ENCODE measurements at regions not wholly inside any gene's neighbourhood (a gene's known extent, or its start where the extent isn't known, plus 50 kb on each side); places are given as distances from the start of the nearest gene placed in this dataset.

- Mint-ChIP-seq H3K4me1 (no peaks in the 10 kb centered on the region), H3K27me3 (no peaks in the 10 kb centered on the region), H3K27ac (no peak overlapping the region), H3K4me3 (no peak overlapping the region), H3K9me3 (peaks cover 13 to 16% of the 10 kb centered on the region in 2 donors)
- no peak for DNase-seq
- ATAC-seq = no peak
Observed at GRCh38 chr11:42065199-42065598, 605.7 kb upstream of the LRRC4C start.

GRCh38 chr11:42066113-42066512 is 606.7 kb upstream of the LRRC4C start:
- Mint-ChIP-seq H3K4me1 (no peaks in the 10 kb centered on the region), H3K4me3 (no peak overlapping the region), H3K27ac (no peak overlapping the region), H3K9me3 (peaks cover 13 to 16% of the 10 kb centered on the region in 2 donors), H3K27me3 (no peaks in the 10 kb centered on the region)
- DNase-seq (no peak), ATAC-seq (no peak)

DNA sequence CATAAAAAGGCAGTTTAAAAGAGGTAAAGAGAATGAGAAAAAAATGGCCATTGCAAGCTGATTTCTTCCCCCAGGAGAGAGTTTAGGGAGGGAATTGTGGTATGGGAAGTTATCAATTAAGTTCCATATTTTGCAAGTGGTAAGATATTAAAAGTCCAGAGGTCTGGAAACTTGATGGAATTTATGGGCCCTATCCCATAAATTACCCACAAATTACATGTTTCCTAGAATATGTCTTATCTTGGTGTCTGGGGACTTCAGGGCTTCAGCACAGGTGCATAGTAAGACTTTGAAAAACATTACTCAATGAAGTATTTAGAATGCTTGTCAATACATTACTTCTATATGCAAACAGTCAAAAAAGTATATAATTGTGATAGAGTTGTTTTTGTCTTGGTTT is 614.9 kb upstream of the LRRC4C start:
- H3K27me3 Mint-ChIP-seq = no peaks in the 10 kb centered on the region

DNA sequence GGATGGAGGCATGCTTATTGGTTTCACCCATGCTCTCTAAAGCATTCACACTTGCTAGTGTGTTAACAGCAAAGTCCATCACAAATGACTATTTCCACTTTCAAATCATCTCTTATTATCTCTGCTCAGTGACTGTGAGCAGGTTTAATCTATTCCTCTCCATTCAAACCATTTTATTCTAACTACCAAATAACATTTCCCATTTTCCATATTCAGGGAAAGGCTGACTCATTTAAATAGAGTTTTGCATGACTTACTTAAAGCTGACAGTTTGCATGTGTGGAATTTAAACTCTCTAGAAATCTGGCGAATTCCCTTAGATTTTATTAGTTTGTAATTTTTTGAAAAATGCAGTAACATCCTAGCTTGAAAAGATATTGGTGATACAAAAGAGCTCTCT is 615.7 kb upstream of the LRRC4C start:
- no peaks in the 10 kb centered on the region for H3K27me3 Mint-ChIP-seq
- no peaks in the 10 kb centered on the region for H3K9me3 Mint-ChIP-seq
- ATAC-seq (no peak), DNase-seq (no peak)
- H3K4me3 Mint-ChIP-seq = no peak overlapping the region
- no peak overlapping the region for H3K27ac Mint-ChIP-seq
- H3K4me1 Mint-ChIP-seq = no peaks in the 10 kb centered on the region

More for the DNA sequence above, 614.9 kb upstream of the LRRC4C start:
- H3K4me3 Mint-ChIP-seq = no peak overlapping the region
- no peak overlapping the region for H3K27ac Mint-ChIP-seq
- H3K4me1 Mint-ChIP-seq = no peaks in the 10 kb centered on the region
- no peak for ATAC-seq
- H3K9me3 Mint-ChIP-seq = peaks cover 4 to 5% of the 10 kb centered on the region in 2 donors
- DNase-seq = no peak

DNA sequence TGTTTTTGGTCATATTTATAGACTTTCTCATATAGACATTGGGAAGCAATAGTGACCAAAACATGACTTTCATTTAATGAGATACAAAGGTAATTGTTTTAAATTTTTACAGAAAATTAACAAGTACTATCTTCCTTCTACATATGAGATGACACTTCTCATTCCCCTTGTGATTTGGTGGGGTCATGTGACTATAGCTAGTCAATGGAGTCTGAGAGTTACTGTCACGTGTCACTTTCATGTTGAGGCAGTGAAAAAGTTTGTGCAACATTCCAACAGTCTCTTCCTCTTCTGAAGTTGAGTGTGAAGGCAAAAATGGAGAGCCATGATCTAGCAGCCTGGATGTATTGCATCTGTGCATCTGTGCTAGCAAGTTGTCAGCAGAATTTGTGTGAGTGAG is 618.3 kb upstream of the LRRC4C start:
- no peak for ATAC-seq
- no peak overlapping the region for H3K4me3 Mint-ChIP-seq
- H3K4me1 Mint-ChIP-seq = no peaks in the 10 kb centered on the region
- H3K9me3 Mint-ChIP-seq = no peaks in the 10 kb centered on the region
- DNase-seq = no peak
- no peaks in the 10 kb centered on the region for H3K27me3 Mint-ChIP-seq
- H3K27ac Mint-ChIP-seq = no peak overlapping the region

DNA sequence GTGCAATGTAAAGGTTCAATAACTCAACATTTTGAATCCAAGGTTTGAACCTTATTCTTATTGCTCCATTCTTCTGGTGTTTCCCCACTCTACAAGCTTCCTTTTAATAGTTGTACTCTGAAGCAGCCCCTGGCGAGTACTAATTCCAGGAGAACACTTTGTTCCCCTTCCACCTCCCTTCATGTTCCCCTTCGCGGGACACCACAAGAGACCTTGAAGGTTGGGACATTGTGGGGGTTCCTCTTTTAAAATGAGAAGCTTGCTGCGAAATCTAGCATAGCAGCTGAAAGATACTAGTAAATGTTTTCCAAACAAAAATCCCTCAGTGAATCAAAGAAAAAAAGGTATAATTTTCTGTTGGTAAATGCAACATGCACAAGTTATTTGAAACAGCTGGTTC is 626.3 kb upstream of the LRRC4C start:
- Mint-ChIP-seq H3K4me3 (no peak overlapping the region), H3K4me1 (no peaks in the 10 kb centered on the region), H3K27me3 (no peaks in the 10 kb centered on the region), H3K27ac (no peak overlapping the region), H3K9me3 (peaks cover 12 to 19% of the 10 kb centered on the region in 2 donors)
- ATAC-seq (no peak), DNase-seq (no peak)

- Mint-ChIP-seq H3K9me3 (peaks cover 13 to 21% of the 10 kb centered on the region in 2 donors), H3K4me3 (no peak overlapping the region), H3K4me1 (no peaks in the 10 kb centered on the region), H3K27ac (no peak overlapping the region), H3K27me3 (no peaks in the 10 kb centered on the region)
- DNase-seq (no peak), ATAC-seq (no peak)
Observed at GRCh38 chr11:42093541-42093940, 634.1 kb upstream of the LRRC4C start.

DNA sequence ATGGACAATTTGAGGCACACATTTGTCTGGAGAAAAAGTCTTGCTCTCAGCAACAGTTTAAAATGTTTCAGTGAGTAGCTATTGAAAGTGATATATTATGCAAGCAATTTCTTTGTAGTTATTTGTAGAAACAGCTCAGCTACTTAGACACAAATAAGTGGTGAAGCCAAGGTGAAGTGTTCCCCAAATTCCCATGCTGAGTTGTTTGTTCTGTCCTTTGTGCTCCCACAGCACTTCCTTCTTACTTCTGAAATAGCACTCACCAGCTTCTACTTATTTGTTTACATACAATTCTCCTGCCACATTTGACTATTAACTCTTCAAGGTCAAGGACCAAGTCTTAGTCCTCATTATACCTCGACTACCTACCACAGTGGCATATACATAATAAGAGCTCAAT is 638.6 kb upstream of the LRRC4C start:
- no peak for ATAC-seq
- Mint-ChIP-seq H3K4me3 (no peak overlapping the region), H3K27me3 (no peaks in the 10 kb centered on the region), H3K27ac (no peak overlapping the region), H3K9me3 (peaks cover 7 to 17% of the 10 kb centered on the region in 2 donors), H3K4me1 (no peaks in the 10 kb centered on the region)
- no peak for DNase-seq

DNA sequence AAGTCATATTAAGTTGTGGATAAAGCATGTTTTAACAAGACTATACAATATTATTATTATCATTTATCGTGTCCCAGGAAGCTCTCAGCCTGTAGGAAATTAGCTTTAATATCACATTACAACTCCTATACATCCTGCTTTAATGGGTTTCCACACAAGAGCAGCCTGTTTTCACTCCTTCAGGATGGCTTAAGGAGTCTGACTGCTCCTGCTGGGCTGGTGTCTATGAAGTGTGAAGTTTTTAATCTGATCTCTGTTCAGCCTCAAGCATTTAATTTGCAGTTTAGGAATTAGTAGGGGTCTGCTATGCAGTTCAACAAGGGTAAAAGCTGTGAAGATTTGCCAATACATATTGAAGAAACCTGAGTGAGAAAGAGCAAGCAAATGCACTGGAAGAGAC is 653.4 kb upstream of the LRRC4C start:
- no peaks in the 10 kb centered on the region for H3K27me3 Mint-ChIP-seq
- no peak for ATAC-seq
- H3K9me3 Mint-ChIP-seq = peaks cover 20 to 23% of the 10 kb centered on the region in 2 donors
- no peak overlapping the region for H3K27ac Mint-ChIP-seq
- no peak for DNase-seq
- H3K4me1 Mint-ChIP-seq = no peaks in the 10 kb centered on the region
- H3K4me3 Mint-ChIP-seq = no peak overlapping the region

GRCh38 chr11:42114927-42115326 is 655.5 kb upstream of the LRRC4C start:
- Mint-ChIP-seq H3K27me3 (no peaks in the 10 kb centered on the region), H3K27ac (no peak overlapping the region), H3K4me1 (no peaks in the 10 kb centered on the region), H3K4me3 (no peak overlapping the region), H3K9me3 (peaks cover 22 to 24% of the 10 kb centered on the region in 2 donors)
- DNase-seq (no peak), ATAC-seq (no peak)

GRCh38 chr11:42138454-42138853 is 679.0 kb upstream of the LRRC4C start:
- H3K4me1 Mint-ChIP-seq = no peaks in the 10 kb centered on the region

DNA sequence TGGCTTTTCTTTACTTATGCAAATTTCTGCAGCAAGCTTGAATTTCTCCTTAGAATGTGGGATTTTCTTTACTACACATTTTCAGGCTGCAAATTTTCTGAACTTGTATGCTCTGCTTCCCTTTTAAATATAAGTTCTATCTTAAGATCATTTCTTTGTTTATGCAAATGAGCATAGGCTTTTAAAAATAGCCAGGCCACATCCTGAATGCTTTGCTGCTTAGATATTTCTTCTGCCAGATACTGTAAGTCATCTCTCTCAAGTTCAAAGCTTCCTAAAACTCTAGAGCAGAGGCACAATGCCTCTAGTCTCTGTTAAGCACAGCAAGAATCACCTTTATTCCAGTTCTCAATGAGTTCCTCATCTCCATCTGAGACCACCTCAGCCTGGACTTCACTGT is 685.9 kb upstream of the LRRC4C start:
- no peaks in the 10 kb centered on the region for H3K4me1 Mint-ChIP-seq
- H3K9me3 Mint-ChIP-seq = peaks cover 21 to 25% of the 10 kb centered on the region in 2 donors
- DNase-seq = no peak
- H3K27ac Mint-ChIP-seq = no peak overlapping the region
- no peak for ATAC-seq
- no peaks in the 10 kb centered on the region for H3K27me3 Mint-ChIP-seq
- no peak overlapping the region for H3K4me3 Mint-ChIP-seq

More at GRCh38 chr11:42138454-42138853, 679.0 kb upstream of the LRRC4C start:
- no peak for ATAC-seq
- H3K4me3 Mint-ChIP-seq = no peak overlapping the region
- H3K27me3 Mint-ChIP-seq = no peaks in the 10 kb centered on the region
- no peak for DNase-seq
- H3K27ac Mint-ChIP-seq = no peak overlapping the region
- peaks cover 4 to 9% of the 10 kb centered on the region in 2 donors for H3K9me3 Mint-ChIP-seq

DNA sequence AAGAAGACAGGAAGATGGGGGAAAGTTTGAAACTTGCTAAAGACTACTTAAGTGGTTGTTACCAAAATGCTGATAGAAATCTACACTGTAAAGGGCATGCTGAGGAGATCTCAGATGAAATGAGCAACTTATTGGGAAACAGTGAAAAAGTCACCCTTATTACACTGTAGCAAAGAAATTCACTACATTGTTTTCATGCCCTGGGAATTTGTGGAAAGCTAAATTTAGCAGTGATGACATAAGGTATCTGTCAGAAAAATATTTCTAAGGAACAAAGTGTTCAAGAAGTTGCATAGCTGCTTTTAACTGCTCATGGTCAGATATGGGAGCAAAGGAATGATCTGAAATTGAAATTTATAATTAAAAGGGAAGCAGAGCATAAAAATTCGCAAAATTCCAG is 702.4 kb upstream of the LRRC4C start:
- Mint-ChIP-seq H3K27me3 (no peaks in the 10 kb centered on the region), H3K27ac (no peak overlapping the region), H3K4me1 (no peaks in the 10 kb centered on the region), H3K9me3 (peaks cover 0 to 10% of the 10 kb centered on the region in 2 donors), H3K4me3 (no peak overlapping the region)
- DNase-seq (no peak), ATAC-seq (no peak)

DNA sequence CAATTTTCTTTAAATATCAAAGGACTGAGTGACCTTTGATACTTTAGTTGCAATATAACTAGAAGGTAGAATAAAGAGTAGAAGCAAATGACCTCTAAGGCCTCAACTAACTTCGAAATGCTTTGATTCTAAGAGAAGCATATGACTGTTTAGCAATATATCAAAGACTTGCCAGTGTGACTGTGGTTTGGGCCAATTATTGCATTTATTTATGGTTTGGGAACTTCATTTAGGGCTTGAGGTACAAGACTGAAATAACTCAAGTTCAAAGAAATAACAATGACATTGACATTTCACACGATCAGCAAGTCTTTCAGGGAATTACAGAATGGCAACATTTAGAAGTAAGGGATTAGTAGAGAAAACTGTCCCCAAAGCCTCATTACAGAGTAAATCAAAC is 709.7 kb upstream of the LRRC4C start:
- ATAC-seq (no peak), DNase-seq (no peak)
- no peaks in the 10 kb centered on the region for H3K4me1 Mint-ChIP-seq
- no peak overlapping the region for H3K4me3 Mint-ChIP-seq
- no peak overlapping the region for H3K27ac Mint-ChIP-seq
- no peaks in the 10 kb centered on the region for H3K27me3 Mint-ChIP-seq
- peaks cover 12 to 22% of the 10 kb centered on the region in 2 donors for H3K9me3 Mint-ChIP-seq

GRCh38 chr11:42170601-42171000 is 711.1 kb upstream of the LRRC4C start:
- Mint-ChIP-seq H3K27ac (no peak overlapping the region), H3K4me1 (no peaks in the 10 kb centered on the region), H3K9me3 (peaks cover 17 to 22% of the 10 kb centered on the region in 2 donors), H3K4me3 (no peak overlapping the region), H3K27me3 (no peaks in the 10 kb centered on the region)
- no peak for DNase-seq
- ATAC-seq = no peak

DNA sequence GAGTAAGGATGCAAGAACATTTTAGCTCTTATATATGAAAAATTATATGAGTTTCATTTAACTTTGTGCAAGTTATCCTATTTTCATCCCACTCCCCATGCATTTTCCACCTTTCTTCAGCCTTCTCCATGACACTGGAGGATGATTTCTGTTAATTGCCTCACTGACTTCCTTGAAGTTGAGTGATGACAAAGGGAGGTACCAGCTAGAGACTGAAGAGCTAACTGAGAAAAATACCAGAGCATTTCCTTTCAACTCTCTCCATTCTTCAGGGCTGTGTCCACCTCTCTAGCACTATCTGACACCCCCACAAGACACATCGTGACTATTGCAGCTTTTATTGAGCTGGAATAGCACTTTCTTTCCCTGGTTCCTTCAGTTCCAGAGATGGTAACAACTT is 711.6 kb upstream of the LRRC4C start:
- no peaks in the 10 kb centered on the region for H3K27me3 Mint-ChIP-seq
- no peaks in the 10 kb centered on the region for H3K4me1 Mint-ChIP-seq
- ATAC-seq (no peak), DNase-seq (no peak)
- H3K4me3 Mint-ChIP-seq = no peak overlapping the region
- H3K27ac Mint-ChIP-seq = no peak overlapping the region
- H3K9me3 Mint-ChIP-seq = peaks cover 18 to 23% of the 10 kb centered on the region in 2 donors

GRCh38 chr11:42172441-42172840 is 713.0 kb upstream of the LRRC4C start:
- Mint-ChIP-seq H3K4me3 (no peak overlapping the region), H3K9me3 (peaks cover 25 to 31% of the 10 kb centered on the region in 2 donors), H3K4me1 (no peaks in the 10 kb centered on the region), H3K27me3 (no peaks in the 10 kb centered on the region), H3K27ac (no peak overlapping the region)
- DNase-seq = no peak
- ATAC-seq = no peak

All from stimulated activated naive CD8-positive, alpha-beta T cell treated with anti-CD3 and anti-CD28 coated beads, Interleukin-15, amount 100 ng/mL, for 72 hours (primary cell).